SK-N-SH treated with all-trans-retinoic acid at 6 μM for 48 hours (cell line): ENCODE measurements at regions not wholly inside any gene's neighbourhood (a gene's known extent, or its start where the extent isn't known, plus 50 kb on each side); places are given as distances from the start of the nearest gene placed in this dataset.

Experiments used
- ARNTL ChIP-seq: fragments of 450-650 bp; formaldehyde crosslinking; IDR thresholded peaks from 2 replicates; pipeline ENCODE4 v1.5.0; 2020; ENCODE audit warnings: low read depth, mild to moderate bottlenecking, moderate library complexity, borderline replicate concordance
- CSDC2 ChIP-seq: fragments of 250-450 bp; sonication (Bioruptor Pico); IDR thresholded peaks from 2 replicates; pipeline ENCODE4 v1.5.0; 2020; ENCODE audit warnings: mild to moderate bottlenecking, moderate library complexity
- CSRNP3 ChIP-seq: fragments of 250-450 bp; sonication (Bioruptor Pico); IDR thresholded peaks from 2 replicates; pipeline ENCODE4 v1.5.1; 2021; ENCODE audit warnings: mild to moderate bottlenecking, moderate library complexity
- GLIS3 ChIP-seq: fragments of 250-450 bp; sonication (Bioruptor Pico); IDR thresholded peaks from 2 replicates; pipeline ENCODE4 v1.5.0; 2020; ENCODE audit warnings: mild to moderate bottlenecking, moderate library complexity
- OSR1 ChIP-seq: fragments of 250-450 bp; sonication (Bioruptor Pico); IDR thresholded peaks from 2 replicates; pipeline ENCODE4 v1.8.0; 2022; ENCODE audit warnings: moderate library complexity, mild to moderate bottlenecking, inconsistent platforms
- PATZ1 ChIP-seq: fragments of 250-450 bp; sonication (Bioruptor Pico); IDR thresholded peaks from 2 replicates; pipeline ENCODE4 v1.8.0; 2020; ENCODE audit warnings: mild to moderate bottlenecking, moderate library complexity, borderline replicate concordance
- PPARA ChIP-seq: fragments of 250-450 bp; sonication (Bioruptor Pico); IDR thresholded peaks from 2 replicates; pipeline ENCODE4 v1.5.0; 2020; ENCODE audit warnings: mild to moderate bottlenecking, borderline replicate concordance
- RARB ChIP-seq: fragments of 250-450 bp; sonication (Bioruptor Pico); IDR thresholded peaks from 2 replicates; pipeline ENCODE4 v1.8.0; 2021; ENCODE audit warnings: mild to moderate bottlenecking, moderate library complexity
- SNAI2 ChIP-seq: fragments of 250-450 bp; sonication (Bioruptor Pico); IDR thresholded peaks from 2 replicates; pipeline ENCODE4 v1.5.0; 2020; ENCODE audit warnings: mild to moderate bottlenecking, moderate library complexity
- TOX ChIP-seq: fragments of 250-450 bp; sonication (Bioruptor Pico); IDR thresholded peaks from 2 replicates; pipeline ENCODE4 v1.8.0; 2021; ENCODE audit warnings: mild to moderate bottlenecking, moderate library complexity, borderline replicate concordance
- TSHZ2 ChIP-seq: fragments of 250-450 bp; sonication (Bioruptor Pico); IDR thresholded peaks from 2 replicates; pipeline ENCODE4 v1.5.0; 2020; ENCODE audit warnings: mild to moderate bottlenecking, moderate library complexity
- ZC3H10 ChIP-seq: fragments of 250-450 bp; sonication (Bioruptor Pico); IDR thresholded peaks from 2 replicates; pipeline ENCODE4 v1.5.1; 2021; ENCODE audit warnings: mild to moderate bottlenecking, moderate library complexity
- ZNF70 ChIP-seq: fragments of 450-650 bp; formaldehyde crosslinking; IDR thresholded peaks from 2 replicates; pipeline ENCODE4 v1.5.0; 2020; ENCODE audit warnings: mild to moderate bottlenecking, moderate library complexity

- TF ChIP-seq TSHZ2 (CRISPR knock-in tag) = no peak
- no peak for TF ChIP-seq CSRNP3 (CRISPR knock-in tag)
- TF ChIP-seq RARB (CRISPR knock-in tag) = no peak
- TF ChIP-seq PPARA = no peak
- TF ChIP-seq GLIS3 (CRISPR knock-in tag) = no peak
- TF ChIP-seq OSR1 = no peak
- TF ChIP-seq PATZ1 (CRISPR knock-in tag) = no peak
- no peak for TF ChIP-seq CSDC2 (CRISPR knock-in tag)
- no peak for TF ChIP-seq ARNTL (CRISPR knock-in tag)
- no peak for TF ChIP-seq SNAI2 (CRISPR knock-in tag)
- no peak for TF ChIP-seq ZNF70 (CRISPR knock-in tag)
- TF ChIP-seq TOX (CRISPR knock-in tag) = no peak
- TF ChIP-seq ZC3H10 (CRISPR knock-in tag) = no peak
These were observed 142.9 kb upstream of the ADAMTS9 start for GRCh38 chr3:64830681-64831080.
